Choroid plexus epithelial cell (primary cell): ENCODE measurements at regions not wholly inside any gene's neighbourhood (a gene's known extent, or its start where the extent isn't known, plus 50 kb on each side); places are given as distances from the start of the nearest gene placed in this dataset.

Source experiments
- DNase-seq: peaks from one replicate; pipeline ENCODE4 v3.0.0-alpha.2; 2010; ENCODE audit warnings: low read depth
- H3K4me3 ChIP-seq: 2 replicates; pipeline ENCODE4 v1.5.1; 2011; ENCODE audit warnings: low read depth, mild to moderate bottlenecking, control low read depth, low read length, moderate library complexity
- TF ChIP-seq, protein P1 (sequence below): conservative IDR thresholded peaks from 2 replicates; pipeline ENCODE4 v1.5.1; 2011; ENCODE audit warnings: low read depth, mild to moderate bottlenecking, control low read depth, inconsistent platforms, low read length, moderate library complexity

DNA sequence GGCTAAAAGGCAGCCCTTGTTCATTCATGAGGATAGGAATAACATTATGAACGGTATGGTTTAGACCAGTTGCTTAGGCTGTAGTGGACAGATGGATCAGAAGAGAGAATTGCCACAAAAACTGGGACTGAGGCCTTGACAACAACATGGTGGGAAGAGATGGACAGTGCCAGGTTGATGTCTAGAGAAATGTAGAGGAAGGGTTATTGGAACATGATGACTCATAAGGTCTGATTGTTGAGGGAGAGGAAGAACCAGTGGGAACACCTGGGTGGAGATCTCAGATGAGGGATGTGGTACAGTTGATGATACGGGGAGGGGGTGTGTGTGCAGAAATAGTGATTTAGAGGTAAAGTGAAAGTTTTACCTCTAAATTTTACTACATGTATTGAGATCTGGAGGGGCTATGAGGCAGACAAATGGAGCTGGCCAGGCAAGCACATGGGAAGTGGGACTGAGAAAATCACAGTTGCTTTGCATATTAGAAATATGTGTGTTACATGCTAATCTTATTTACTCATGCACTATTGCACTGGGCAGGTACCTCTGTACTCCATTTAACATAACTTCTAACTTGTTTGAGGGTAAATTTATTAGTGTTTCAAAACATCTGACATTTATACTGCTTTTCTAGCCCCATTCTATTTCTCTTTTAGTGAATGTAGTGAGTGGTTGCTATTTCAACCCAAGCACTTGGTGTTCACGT lies 65.6 kb downstream of the PLCE1 start:
- TF ChIP-seq, protein P1, sequence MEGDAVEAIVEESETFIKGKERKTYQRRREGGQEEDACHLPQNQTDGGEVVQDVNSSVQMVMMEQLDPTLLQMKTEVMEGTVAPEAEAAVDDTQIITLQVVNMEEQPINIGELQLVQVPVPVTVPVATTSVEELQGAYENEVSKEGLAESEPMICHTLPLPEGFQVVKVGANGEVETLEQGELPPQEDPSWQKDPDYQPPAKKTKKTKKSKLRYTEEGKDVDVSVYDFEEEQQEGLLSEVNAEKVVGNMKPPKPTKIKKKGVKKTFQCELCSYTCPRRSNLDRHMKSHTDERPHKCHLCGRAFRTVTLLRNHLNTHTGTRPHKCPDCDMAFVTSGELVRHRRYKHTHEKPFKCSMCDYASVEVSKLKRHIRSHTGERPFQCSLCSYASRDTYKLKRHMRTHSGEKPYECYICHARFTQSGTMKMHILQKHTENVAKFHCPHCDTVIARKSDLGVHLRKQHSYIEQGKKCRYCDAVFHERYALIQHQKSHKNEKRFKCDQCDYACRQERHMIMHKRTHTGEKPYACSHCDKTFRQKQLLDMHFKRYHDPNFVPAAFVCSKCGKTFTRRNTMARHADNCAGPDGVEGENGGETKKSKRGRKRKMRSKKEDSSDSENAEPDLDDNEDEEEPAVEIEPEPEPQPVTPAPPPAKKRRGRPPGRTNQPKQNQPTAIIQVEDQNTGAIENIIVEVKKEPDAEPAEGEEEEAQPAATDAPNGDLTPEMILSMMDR: no peak
- no peak overlapping the region for H3K4me3 ChIP-seq
- DNase-seq: no peak

DNA sequence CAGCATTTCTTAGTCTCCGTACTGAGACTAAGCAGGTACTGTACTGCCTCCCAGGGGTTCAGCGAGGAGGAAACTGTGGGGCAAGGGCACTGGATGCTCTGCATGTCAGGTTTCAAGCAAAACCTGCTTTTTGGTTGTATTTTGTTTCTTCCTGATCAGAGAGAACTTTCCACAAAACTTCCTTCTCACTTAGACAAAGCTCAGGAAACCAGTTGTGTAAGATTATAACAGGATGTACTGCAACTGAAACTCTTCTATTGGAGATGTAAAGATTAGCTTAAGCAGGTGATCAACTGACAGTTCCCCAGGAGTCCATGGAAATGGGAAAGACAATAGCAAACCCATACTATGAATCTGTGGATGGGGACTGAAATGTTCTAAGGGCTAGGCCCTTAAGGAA lies 67.3 kb downstream of the PLCE1 start:
- no peak for DNase-seq
- TF ChIP-seq, protein P1: no peak
- no peak overlapping the region for H3K4me3 ChIP-seq

DNA sequence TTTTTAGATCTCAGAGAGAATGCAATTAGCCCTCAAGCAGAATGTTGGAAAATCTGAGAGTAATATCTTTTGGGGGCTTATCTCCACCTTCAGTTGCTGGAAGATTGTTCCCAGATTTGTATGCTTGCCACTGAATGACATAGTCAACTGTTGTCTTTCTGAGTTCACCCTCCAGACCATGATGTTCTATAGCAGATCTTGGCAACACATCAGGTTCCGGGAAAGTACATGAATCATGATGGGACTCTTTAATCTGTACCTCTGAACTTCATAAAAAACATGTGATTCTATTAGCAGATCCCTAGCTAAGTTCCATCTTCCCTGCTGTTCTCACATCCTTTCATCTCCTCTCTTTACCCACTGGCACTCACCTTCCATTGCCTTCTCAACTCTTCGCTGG lies 68.9 kb downstream of the PLCE1 start:
- DNase-seq: peak; percentile 51
- no peak overlapping the region for H3K4me3 ChIP-seq
- TF ChIP-seq, protein P1: no peak

DNA sequence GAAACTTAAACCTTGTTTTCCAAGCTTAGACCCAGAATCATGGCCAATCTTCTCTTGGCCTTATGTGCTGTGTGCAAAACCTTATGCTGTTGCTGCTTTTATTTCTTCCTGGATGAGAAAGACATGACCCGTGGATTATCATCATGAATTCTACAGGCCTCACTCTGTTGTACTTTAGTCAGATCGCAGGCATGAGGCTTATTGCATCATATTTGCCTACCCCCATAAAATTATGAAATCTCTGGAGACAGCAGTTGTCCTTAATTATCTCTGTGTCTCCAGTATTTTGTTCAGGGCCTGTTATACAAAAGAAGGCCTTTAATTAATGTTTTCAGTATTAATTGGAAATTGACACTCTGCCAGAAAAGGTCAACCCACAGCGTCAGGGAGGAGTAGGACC lies 71.6 kb downstream of the PLCE1 start:
- no peak overlapping the region for H3K4me3 ChIP-seq
- TF ChIP-seq, protein P1: no peak
- no peak for DNase-seq

DNA sequence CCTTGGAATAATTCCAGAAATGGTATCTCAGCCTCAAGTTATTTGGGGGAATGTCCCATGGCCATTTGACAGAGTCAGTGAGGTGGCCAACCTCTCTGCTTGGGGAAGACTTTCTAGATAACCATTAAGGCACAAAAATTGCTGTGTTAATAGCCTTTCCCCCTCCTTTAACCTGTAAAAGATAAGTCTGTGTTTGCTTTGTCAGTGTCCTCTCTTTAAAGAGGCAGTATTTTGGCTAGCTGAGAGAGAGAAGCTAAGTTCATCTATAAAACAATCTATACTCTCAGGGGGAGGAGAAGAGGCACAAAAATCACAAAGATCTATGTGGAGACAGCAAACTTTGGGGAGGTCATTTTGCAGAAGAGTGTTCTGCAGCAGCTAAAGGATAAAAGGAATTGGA lies 72.1 kb downstream of the PLCE1 start:
- TF ChIP-seq, protein P1: no peak
- no peak overlapping the region for H3K4me3 ChIP-seq
- DNase-seq: no peak

DNA sequence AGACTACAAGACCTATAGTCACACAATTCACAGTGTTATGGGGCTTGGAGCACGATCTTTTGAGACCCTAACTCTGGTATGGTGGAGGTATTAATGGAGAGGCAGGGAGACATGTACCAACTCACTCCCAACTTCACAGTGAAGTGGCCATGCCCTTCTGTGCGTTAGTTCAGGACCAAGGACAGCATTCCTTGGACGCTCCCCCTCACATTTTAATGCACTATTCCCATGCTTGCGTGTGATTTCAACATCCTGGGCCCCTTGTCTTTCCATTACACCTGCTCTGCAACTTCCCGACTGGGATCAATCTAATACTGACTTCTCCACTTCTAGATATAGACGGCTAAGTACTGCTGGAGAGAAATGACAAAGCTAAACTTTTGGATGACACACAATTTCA lies 72.7 kb downstream of the PLCE1 start:
- TF ChIP-seq, protein P1: no peak
- H3K4me3 ChIP-seq: no peak overlapping the region
- DNase-seq: peak; percentile 65

DNA sequence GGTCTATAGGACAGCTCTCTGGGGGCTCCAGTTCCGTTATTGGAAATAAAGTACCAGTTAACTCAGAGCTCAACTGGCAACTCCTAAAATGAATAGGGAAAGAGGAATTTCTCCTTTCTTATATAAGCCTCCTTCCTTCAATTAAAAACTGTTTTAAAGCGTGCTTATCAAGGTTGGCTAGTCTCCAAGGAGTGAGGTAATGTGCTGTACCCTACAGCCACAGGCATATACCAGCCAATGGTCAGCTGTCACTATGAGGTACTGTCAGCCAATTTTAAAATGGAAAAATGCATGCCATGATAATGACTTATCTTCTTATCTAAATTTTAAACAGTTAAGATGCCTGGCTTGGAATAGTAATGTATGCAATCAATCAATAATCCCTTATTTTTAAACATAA lies 76.2 kb downstream of the PLCE1 start:
- no peak for DNase-seq
- TF ChIP-seq, protein P1: no peak
- H3K4me3 ChIP-seq: no peak overlapping the region
